ENCODE measurements at regions not wholly inside any gene's neighbourhood (a gene's known extent, or its start where the extent isn't known, plus 50 kb on each side); places are given as distances from the start of the nearest gene placed in this dataset.
"Not testable (repeated sequence)": the region's sequence is repeated elsewhere in the genome, so short reads cannot be mapped to it uniquely, and the experiment has no call there.

DNA sequence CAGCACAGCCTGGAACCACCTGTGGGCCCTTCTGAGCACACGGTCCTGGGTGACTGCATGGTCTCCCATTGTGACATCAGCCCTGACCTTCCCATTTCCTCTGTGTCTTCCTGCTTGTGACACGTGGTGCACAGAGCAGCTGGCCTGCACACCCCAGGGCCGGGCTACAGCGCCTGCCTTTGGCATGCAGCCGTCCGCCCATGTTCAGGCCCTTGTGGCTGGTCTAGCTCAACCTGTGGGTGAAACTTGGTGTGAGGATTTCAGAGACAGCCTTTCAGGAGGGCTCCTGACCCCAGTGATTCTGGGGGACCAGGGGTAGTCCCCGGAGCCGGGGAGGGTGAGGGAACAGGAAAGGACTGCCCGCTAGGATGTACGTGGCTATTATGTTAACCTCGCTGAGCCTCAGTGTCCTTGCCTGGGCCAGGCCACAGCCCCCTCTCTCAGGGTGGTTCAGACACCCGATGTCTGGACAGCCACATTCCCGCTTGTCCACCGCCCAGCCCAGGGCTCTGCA, 284.8 kb upstream of the HS6ST1 start:
- Mint-ChIP-seq H3K4me1 (no peaks in the 10 kb centered on the region), H3K4me3 (no peak overlapping the region), H3K27ac (no peak overlapping the region), H3K27me3 (no peaks in the 10 kb centered on the region), H3K9me3 (no peaks in the 10 kb centered on the region), H3K36me3 (no peaks in the 10 kb centered on the region)
- peak; percentile 4 for ATAC-seq

DNA sequence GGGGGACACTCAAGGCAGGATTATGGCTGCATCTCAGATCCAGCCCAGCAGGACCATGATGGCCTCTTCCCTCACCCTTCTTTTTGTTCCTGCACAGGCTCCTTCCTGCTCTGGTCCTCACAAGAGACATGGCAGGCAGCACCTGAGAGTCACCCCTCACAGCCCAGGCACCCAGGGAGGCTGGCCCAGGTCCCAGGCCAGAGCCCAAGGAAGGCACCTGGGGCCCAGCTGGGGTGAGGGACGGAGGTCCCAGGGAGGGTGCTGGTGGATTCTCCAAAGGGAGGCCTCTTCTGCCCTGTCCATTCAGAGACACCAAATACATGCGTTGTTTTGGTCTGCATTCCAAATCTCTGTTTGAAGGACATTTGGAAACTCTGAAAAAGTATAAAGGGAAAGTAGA, 285.4 kb upstream of the HS6ST1 start:
- Mint-ChIP-seq H3K4me3 (no peak overlapping the region), H3K9me3 (no peaks in the 10 kb centered on the region), H3K36me3 (no peaks in the 10 kb centered on the region), H3K27ac (no peak overlapping the region), H3K4me1 (no peaks in the 10 kb centered on the region), H3K27me3 (no peaks in the 10 kb centered on the region)
- ATAC-seq, result peak; percentile 6

DNA sequence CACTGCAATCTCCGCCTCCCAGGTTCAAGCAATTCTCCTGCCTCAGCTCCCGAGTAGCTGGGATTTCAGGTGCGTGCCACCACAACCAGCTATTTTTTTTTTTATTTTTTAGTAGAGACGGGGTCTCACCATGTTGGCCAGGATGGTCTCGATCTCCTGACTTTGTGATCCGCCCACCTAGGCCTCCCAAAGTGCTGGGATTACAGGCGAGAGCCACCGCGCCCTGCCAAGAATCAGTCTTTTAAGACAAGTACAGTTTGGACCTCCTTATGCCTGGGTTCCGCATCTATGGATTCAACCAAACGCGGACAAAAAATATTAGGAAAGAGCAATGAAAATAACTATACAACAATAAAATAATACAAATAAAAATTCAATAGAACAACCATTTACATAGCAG, 285.9 kb upstream of the HS6ST1 start:
- H3K4me1 Mint-ChIP-seq, ATAC-seq, H3K9me3 Mint-ChIP-seq, H3K27me3 Mint-ChIP-seq, H3K4me3 Mint-ChIP-seq, H3K36me3 Mint-ChIP-seq, H3K27ac Mint-ChIP-seq: not testable (repeated sequence)

DNA sequence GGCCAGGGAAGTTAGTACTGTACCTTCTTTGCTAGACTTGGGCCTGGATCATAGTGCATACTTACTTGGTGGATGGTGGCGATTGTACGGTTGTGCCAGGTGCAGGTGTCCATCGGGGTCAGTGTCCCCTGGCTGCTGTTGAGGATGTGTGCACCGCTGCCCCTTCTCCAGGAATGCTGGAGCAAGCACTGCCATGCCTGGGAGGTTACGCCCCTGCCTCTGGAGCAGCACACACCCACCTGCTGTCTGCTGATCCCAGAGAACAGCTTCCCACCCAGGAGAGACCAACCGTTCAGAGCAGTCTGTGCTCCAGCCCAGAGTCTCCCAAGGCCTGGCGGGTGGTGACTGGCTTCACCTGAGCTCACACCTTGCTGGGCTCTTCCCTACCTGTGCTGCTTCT, 286.8 kb upstream of the HS6ST1 start:
- H3K27ac Mint-ChIP-seq, result no peak overlapping the region
- no peaks in the 10 kb centered on the region for H3K36me3 Mint-ChIP-seq
- no peaks in the 10 kb centered on the region for H3K27me3 Mint-ChIP-seq
- ATAC-seq, result no peak
- no peaks in the 10 kb centered on the region for H3K4me1 Mint-ChIP-seq
- H3K9me3 Mint-ChIP-seq, result no peaks in the 10 kb centered on the region
- H3K4me3 Mint-ChIP-seq, result no peak overlapping the region

DNA sequence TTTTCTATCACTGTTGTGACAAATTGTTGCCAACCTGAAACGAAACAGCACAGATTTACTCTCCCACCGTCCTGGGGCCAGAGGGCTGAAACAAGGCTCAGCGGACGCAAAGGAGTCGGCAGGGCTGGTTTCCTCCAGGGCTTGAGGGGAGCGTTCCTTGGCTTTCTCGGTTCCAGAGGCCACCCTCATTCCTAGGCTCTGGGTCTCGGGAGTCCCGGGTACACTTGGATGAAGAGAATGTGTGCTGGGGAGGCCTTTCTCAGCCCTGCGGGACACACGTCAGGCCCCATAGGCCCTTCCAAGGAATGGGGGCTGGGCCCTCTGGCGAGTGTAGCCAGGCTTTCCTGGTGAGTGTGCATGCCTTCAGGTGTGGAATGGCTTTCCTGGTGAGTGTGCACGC, 287.3 kb upstream of the HS6ST1 start:
- no peak for ATAC-seq
- Mint-ChIP-seq H3K36me3 (no peaks in the 10 kb centered on the region), H3K27ac (no peak overlapping the region), H3K27me3 (no peaks in the 10 kb centered on the region), H3K4me3 (no peak overlapping the region), H3K4me1 (no peaks in the 10 kb centered on the region), H3K9me3 (no peaks in the 10 kb centered on the region)

DNA sequence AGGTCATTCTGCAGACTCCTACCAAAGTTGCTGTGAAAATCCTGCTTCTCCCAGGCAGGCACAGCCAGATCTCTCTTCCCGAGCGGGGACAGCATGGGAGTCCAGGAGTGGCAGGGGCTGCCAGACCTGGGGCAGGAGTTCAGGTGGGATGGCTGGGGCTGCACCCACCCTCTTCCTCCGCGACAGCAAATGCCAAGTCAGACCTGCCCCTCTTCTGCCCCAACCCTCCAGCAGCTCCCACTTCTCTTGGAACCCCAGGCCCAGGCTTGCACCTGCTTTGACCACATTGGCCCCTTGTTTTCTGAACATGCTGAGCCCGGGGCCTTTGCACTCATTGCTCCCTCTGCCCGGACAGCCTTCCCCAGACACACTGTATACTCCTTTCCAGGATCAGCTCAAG, 288.2 kb upstream of the HS6ST1 start:
- H3K27ac Mint-ChIP-seq, result no peak overlapping the region
- no peak overlapping the region for H3K4me3 Mint-ChIP-seq
- no peaks in the 10 kb centered on the region for H3K9me3 Mint-ChIP-seq
- H3K36me3 Mint-ChIP-seq, result no peaks in the 10 kb centered on the region
- peaks cover 3% of the 10 kb centered on the region for H3K27me3 Mint-ChIP-seq
- no peaks in the 10 kb centered on the region for H3K4me1 Mint-ChIP-seq
- no peak for ATAC-seq

DNA sequence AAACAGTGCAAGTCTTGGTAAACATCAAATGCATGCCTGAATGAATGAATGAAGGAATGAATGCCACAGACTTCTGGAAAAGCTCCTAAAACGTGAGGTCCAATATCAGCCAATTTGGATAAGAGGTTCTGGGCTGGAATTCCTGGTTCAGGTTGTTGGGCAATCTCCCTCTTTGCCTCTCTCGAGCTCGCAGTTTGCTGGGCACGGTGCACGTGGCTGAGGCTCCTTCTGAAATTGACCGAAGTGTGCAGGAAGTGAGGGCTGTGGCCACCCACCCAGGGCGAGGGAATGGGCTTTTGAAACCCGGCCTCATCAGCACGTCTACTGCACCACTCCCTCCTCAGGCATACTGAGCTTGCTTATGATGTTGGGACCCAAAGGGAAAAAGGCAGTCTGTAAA, 288.8 kb upstream of the HS6ST1 start:
- H3K4me3 Mint-ChIP-seq, result no peak overlapping the region

DNA sequence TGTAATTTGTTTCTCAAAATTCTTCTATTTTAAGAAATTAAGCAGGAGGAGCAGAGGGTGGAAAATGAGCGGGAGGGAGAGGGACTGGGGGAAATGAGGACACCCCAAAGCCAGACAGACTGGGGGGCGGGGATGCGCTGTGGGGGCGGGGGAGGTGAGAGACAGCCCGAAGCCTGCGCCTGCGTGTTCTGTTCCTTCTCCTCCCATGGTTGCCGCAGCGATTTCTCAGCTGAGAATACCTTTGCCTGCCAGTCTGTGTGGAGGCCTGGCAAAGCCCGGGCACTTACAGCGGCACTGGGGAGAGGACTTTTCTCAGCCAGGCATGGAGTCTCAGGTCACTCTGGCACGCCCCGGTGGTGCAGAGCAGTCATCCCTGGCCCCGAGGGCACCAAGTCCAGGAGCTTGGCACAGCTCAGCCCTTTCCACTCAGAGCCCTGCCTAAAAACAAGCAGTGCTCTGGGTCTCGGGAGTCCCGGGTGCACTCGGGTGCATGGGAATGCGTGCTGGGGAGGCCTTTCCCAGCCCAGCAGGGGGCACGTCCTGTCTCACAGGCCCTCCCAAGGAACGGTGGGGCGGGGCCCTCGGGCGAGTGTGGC, 289.3 kb upstream of the HS6ST1 start:
- Mint-ChIP-seq H3K4me3 (no peak overlapping the region), H3K9me3 (no peaks in the 10 kb centered on the region), H3K36me3 (no peaks in the 10 kb centered on the region), H3K27ac (no peak overlapping the region), H3K27me3 (peaks cover 15% of the 10 kb centered on the region), H3K4me1 (no peaks in the 10 kb centered on the region)
- no peak for ATAC-seq

More for the DNA sequence above, 288.8 kb upstream of the HS6ST1 start:
- Mint-ChIP-seq H3K9me3 (no peaks in the 10 kb centered on the region), H3K27me3 (peaks cover 9% of the 10 kb centered on the region), H3K4me1 (no peaks in the 10 kb centered on the region), H3K27ac (no peak overlapping the region), H3K36me3 (no peaks in the 10 kb centered on the region)
- no peak for ATAC-seq

DNA sequence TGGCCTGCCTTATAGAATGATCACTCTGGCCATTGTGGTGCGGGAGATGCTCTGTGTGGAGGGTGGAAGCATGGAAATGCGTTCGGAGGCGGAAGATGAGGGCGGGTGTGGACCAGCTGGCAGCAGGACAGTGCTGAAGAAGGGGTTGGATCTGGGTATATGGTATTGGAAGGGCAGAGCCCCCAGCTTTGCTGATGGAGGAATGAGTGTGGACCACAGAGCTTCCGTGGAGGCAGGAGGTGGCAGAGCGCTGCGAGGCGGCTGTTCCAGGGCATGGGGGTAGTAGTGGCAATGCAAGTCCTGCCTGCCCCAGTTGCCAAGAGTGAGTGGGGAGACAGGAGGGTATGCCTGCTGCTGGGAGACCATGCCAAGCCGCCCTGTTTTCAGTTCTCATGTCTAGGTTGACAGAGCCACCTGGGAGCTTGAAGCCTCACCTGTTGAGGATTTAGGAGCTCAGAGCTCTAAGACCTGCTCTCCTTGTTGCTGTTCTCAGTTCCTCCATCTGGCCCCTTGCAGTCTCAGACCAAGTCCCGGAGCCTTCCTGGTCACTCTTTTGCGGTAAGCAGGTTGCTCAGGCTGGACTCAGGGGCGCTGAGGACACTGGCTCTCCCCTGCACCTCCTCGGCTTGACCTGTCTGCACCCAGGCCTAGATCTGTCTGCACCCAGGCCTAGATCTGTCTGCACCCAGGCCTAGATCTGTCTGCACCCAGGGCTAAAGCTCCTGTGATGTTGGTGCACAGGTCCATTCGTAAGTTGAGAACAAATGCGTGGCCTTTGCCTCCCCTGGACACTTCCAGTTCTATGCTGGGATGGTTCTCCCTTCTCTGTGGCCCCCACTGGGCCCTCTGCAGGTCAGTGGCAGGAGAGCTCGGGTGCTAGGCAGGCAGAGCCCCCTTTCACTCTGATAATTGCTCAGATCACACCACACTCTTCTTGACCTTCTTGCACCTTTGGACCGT, 290.5 kb upstream of the HS6ST1 start:
- no peaks in the 10 kb centered on the region for H3K9me3 Mint-ChIP-seq
- H3K27ac Mint-ChIP-seq, result no peak overlapping the region
- H3K4me3 Mint-ChIP-seq, result no peak overlapping the region
- H3K4me1 Mint-ChIP-seq, result no peaks in the 10 kb centered on the region
- peaks cover 15% of the 10 kb centered on the region for H3K27me3 Mint-ChIP-seq
- no peaks in the 10 kb centered on the region for H3K36me3 Mint-ChIP-seq
- no peak for ATAC-seq

DNA sequence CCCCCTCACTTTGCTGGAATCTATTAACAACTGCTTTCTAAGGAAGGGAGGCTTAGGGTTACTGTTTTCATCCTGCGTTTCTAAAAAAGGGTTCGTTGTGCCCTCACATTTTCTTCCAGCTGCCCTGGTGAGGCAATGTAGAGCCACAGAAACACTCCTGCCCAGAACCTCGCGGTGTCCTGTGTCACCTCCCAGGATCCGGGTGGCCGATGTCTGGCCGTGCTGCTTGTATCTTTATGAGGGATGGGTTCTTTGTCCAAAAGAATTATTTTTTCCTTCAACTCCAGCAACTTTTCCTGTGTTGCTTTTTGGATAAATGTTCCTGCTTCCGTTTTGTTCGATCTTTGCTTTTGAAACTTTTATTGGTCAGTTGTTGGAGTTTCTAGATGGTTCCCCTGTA, 291.8 kb upstream of the HS6ST1 start:
- ATAC-seq, result no peak
- Mint-ChIP-seq H3K27ac (no peak overlapping the region), H3K36me3 (no peaks in the 10 kb centered on the region), H3K4me1 (no peaks in the 10 kb centered on the region), H3K27me3 (peaks cover 15% of the 10 kb centered on the region), H3K9me3 (no peaks in the 10 kb centered on the region), H3K4me3 (no peak overlapping the region)

DNA sequence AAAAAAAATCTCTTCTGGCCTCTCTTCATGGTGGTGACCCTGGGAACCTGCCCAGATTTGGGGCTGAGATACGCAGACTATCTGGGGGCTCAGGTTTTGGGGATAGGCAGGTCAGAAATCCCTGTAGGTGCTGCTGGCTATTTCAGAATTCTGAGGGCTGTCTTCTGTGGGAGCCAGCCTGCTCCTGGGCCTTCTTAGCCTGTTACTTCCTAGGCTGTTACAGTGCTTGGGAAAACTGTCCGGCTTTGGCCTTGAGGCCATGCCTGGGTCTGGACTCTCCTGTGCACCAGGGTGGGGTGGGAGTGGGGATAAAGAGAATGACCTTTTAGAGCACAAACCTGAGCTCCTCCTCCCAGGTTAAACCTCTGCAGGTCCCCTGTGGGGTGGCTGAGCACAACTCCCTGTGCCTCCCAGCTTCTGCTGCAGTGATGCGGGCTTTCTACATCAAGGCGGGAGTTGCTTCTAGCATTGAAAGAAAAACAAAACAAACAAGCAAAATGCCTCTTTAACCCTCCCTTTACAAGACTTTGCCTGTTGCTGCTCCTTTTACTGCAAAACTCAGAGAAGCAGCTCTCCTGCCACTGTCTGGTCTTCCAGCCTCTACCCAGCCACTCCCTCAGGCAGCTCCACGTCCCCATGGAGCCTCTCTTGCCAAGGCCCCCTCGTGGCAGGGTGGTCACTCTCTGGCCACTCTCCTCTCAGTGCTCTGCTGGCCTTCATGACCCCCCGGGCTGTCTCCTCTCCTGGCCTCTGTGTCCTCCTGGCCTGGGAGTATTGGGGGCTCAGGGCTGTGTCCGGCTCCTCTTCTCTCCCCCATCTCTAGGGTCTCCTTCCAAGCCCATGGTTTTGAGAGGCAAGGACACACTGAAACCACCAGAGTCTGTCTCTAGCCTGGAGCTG, 293.0 kb upstream of the HS6ST1 start:
- no peak for ATAC-seq
- Mint-ChIP-seq H3K27me3 (peaks cover 15% of the 10 kb centered on the region), H3K4me1 (no peaks in the 10 kb centered on the region), H3K36me3 (no peaks in the 10 kb centered on the region), H3K27ac (no peak overlapping the region), H3K4me3 (no peak overlapping the region), H3K9me3 (no peaks in the 10 kb centered on the region)

DNA sequence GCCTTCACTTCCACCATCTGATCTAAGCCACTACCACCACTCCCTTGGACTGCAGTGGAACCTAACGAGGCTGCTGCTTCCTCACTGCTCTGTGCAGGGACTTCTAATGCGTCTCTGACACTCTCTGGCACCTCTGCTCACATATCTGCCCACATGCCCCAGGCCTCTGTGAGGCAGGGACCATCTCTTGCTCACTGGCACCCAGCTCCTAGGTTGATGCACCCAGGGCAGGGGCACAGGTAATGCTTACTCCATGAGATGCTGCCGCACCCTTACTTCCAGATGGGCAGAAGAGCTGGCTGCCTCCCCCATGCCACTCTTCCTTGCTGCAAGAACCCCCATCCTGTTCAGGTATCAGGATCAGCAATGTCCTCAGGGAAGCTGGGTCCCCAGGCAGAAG, 294.0 kb upstream of the HS6ST1 start:
- Mint-ChIP-seq H3K27me3 (peaks cover 15% of the 10 kb centered on the region), H3K4me3 (no peak overlapping the region), H3K9me3 (no peaks in the 10 kb centered on the region), H3K27ac (no peak overlapping the region), H3K36me3 (no peaks in the 10 kb centered on the region), H3K4me1 (no peaks in the 10 kb centered on the region)
- ATAC-seq, result no peak

DNA sequence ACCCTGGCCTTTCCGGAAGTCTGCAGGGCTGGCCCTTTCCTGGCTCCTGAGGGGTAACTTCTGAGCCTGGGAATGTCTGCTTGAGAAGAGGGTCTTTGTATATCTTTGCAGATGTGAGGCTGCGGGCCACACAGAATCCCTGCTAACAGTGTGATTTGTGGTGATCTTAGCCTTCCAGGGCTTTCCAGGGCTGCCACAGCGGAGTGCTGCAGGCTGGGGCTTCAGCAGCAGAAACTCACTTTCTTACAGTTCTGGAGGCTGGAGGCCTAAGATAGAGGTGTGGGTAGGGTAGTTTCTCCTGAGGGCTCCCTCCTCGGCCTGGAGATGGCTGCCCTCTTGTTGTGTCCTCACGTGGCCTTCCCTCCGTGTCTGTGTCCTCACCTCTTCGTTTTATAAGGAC, 294.7 kb upstream of the HS6ST1 start:
- Mint-ChIP-seq H3K27me3 (peaks cover 15% of the 10 kb centered on the region), H3K36me3 (no peaks in the 10 kb centered on the region), H3K4me3 (no peak overlapping the region), H3K4me1 (no peaks in the 10 kb centered on the region), H3K9me3 (no peaks in the 10 kb centered on the region), H3K27ac (no peak overlapping the region)
- no peak for ATAC-seq

DNA sequence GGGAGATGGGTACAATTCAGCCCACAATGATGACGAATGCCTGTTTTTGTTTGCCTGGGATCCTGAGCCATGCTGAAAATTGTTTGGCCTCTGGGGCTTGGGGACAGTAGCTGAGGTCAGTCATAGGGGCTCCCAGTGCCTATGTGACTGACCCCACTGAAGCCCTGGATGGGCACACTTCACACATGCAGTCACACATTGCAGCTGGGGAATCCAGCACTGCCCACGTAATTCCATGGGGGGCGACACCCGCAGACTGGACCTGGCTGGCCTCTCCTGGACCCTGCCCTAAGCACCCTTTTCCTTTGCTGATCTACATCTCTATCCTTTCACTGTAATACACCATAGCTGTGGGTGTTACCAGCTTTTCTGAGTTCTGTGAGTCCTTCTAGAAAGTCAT, 295.2 kb upstream of the HS6ST1 start:
- no peaks in the 10 kb centered on the region for H3K9me3 Mint-ChIP-seq
- H3K4me1 Mint-ChIP-seq, result no peaks in the 10 kb centered on the region
- H3K4me3 Mint-ChIP-seq, result no peak overlapping the region
- H3K36me3 Mint-ChIP-seq, result no peaks in the 10 kb centered on the region
- H3K27ac Mint-ChIP-seq, result no peak overlapping the region
- ATAC-seq, result no peak
- peaks cover 15% of the 10 kb centered on the region for H3K27me3 Mint-ChIP-seq

DNA sequence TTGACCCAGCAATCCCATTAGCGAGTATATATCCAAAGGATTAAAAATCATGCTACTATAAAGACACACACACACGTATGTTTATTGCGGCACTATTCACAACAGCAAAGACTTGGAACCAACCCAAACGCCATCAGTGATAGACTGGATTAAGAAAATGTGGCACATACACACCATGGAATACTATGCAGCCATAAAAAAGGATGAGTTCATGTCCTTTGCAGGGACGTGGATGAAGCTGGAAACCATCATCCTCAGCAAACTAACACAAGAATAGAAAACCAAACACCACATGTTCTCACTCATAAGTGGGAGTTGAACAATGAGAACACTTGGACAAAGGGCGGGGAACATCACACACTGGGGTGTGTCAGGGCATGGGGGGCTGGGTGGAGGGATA, 296.2 kb upstream of the HS6ST1 start:
- H3K9me3 Mint-ChIP-seq, H3K4me3 Mint-ChIP-seq, H3K4me1 Mint-ChIP-seq: not testable (repeated sequence)

More for the DNA sequence above, 296.2 kb upstream of the HS6ST1 start:
- not testable (repeated sequence) for H3K36me3 Mint-ChIP-seq, H3K27ac Mint-ChIP-seq, ATAC-seq
- H3K27me3 Mint-ChIP-seq, result peaks cover 15% of the 10 kb centered on the region

Data from stimulated activated memory B cell treated with anti-CD40 and anti-IgM and Interleukin-4, amounts not matched to agents 10 μg/mL and 1 μg/mL and 100 μg/mL, for 72 hours (primary cell).